PC-3 (cell line): ENCODE measurements at regions not wholly inside any gene's neighbourhood (a gene's known extent, or its start where the extent isn't known, plus 50 kb on each side); places are given as distances from the start of the nearest gene placed in this dataset.

Source experiments
- ATAC-seq: fragments of 200-7000 bp; cut with Tn5 transposase; 2 replicates; pipeline ENCODE4 v1.9.1; 2020; ENCODE audit warnings: mild to moderate bottlenecking, moderate library complexity
- BruUV-seq: library from RNA; stranded (reverse); fragments of 400-500 nt; replicated peaks from 2 replicates; lab custom pipeline; 2021; lab: Mats Ljungman, UMichigan
- CTCF ChIA-PET: fragments of 300-600 bp; sonication (Branson Sonifier 250); formaldehyde crosslinking; loops from one replicate; lab custom pipeline; 2022; ENCODE audit warnings: antibody characterized with exemption; lab: Charles Lee
- POLR2A ChIA-PET: fragments of 300-600 bp; sonication (Branson Sonifier 250); formaldehyde crosslinking; loops from one replicate; lab custom pipeline; 2022; ENCODE audit warnings: antibody characterized with exemption; ENCODE audit not compliant: unreplicated experiment; lab: Charles Lee
- DNase-seq: peaks from one replicate; pipeline ENCODE4 v3.0.0-alpha.2; 2015
- H2AFZ ChIP-seq: fragments of 300-600 bp; sonication (generic); 2 replicates; pipeline ENCODE4 v1.6.0; 2016; ENCODE audit warnings: antibody characterized with exemption, low read length
- H3F3A ChIP-seq: fragments of 300-600 bp; sonication (generic); one replicate; pipeline ENCODE4 v1.6.0; 2017; ENCODE audit warnings: antibody characterized with exemption, low read length, control low read depth, mild to moderate bottlenecking; ENCODE audit not compliant: unreplicated experiment
- H3K27ac ChIP-seq: fragments of 300-600 bp; sonication (generic); 2 replicates; pipeline ENCODE4 v1.5.1; 2016; ENCODE audit warnings: mild to moderate bottlenecking, low read length
- H3K27me3 ChIP-seq: fragments of 300-600 bp; sonication (generic); 2 replicates; pipeline ENCODE4 v1.6.1; 2016; ENCODE audit warnings: low read length, mixed read lengths
- H3K36me3 ChIP-seq: fragments of 300-600 bp; sonication (generic); 2 replicates; pipeline ENCODE4 v1.6.1; 2016; ENCODE audit warnings: low read depth, mixed run types, low read length, mixed read lengths
- H3K4me1 ChIP-seq: fragments of 300-600 bp; sonication (generic); 2 replicates; pipeline ENCODE4 v1.5.1; 2016; ENCODE audit warnings: low read length; ENCODE audit not compliant: insufficient read depth
- H3K4me2 ChIP-seq: fragments of 300-600 bp; sonication (generic); 2 replicates; pipeline ENCODE4 v1.6.0; 2016; ENCODE audit warnings: low read length
- H3K4me3 ChIP-seq: fragments of 300-600 bp; sonication (generic); 2 replicates; pipeline ENCODE4 v1.5.1; 2016; ENCODE audit warnings: mild to moderate bottlenecking, low read length, mixed read lengths
- H3K79me2 ChIP-seq: fragments of 300-600 bp; sonication (generic); 2 replicates; pipeline ENCODE4 v1.6.1; 2017; ENCODE audit warnings: low read length, mixed read lengths
- H3K9ac ChIP-seq: fragments of 300-600 bp; sonication (generic); 2 replicates; pipeline ENCODE4 v1.6.0; 2016; ENCODE audit warnings: mild to moderate bottlenecking, low read length
- H3K9me2 ChIP-seq: fragments of 300-600 bp; sonication (generic); replicated peaks from 2 replicates; pipeline ENCODE4 v1.6.1; 2016; ENCODE audit warnings: mixed run types, low read length, mixed read lengths
- H3K9me3 ChIP-seq: fragments of 300-600 bp; sonication (generic); 2 replicates; pipeline ENCODE4 v1.6.1; 2016; ENCODE audit warnings: low read length, mixed read lengths
- H4K20me1 ChIP-seq: fragments of 300-600 bp; sonication (generic); 2 replicates; pipeline ENCODE4 v1.6.1; 2016; ENCODE audit warnings: low read length, mixed read lengths
- EZH2 ChIP-seq: fragments of 300-600 bp; sonication (generic); IDR thresholded peaks from one replicate; pipeline ENCODE4 v1.6.1; 2017; ENCODE audit warnings: antibody characterized with exemption, mild to moderate bottlenecking, low read length; ENCODE audit not compliant: unreplicated experiment
- EZH2phosphoT487 ChIP-seq: fragments of 300-600 bp; sonication (generic); IDR thresholded peaks from 2 replicates; pipeline ENCODE4 v1.6.1; 2018; ENCODE audit warnings: mild to moderate bottlenecking, antibody characterized with exemption, low read length, borderline replicate concordance
- intact Hi-C: fragments of 100-400 bp; cut with micrococcal nuclease; formaldehyde crosslinking; loops from 2 replicates; pipeline ENCODE4 v1.9.0; 2023
- TF ChIP-seq, protein P1 (sequence below): fragments of 300-600 bp; sonication (generic); conservative IDR thresholded peaks from 2 replicates; pipeline ENCODE4 v1.5.1; 2017; ENCODE audit warnings: antibody characterized with exemption, low read depth, mild to moderate bottlenecking, low read length

DNA sequence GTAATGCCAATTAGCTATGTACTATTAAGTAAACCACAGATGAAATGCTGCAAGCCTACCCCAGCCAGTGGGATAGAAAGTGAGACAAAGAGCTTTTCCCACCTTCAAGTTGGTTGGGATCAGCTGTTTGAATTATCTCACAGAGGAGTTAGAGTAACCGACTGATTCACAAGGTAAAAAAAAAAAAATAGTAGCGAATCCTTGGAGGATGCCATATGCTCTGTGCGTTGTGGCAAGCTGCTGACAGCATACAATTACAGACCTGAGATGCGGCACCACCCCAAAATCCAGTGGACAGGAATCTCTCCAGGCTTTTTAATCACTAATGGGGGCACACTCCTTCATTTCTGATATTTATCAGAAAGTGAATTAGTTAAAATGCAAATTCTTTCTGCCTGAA lies 157.0 kb upstream of the RMST start:
- intact Hi-C loops: no loop called here
- no peaks in the 10 kb centered on the region for H3K4me1 ChIP-seq
- CTCF ChIA-PET: interaction anchor here (0.7 kb wide), 1 partner anchor 693 kb away, joined by 3 read pairs; no protein-coding TSS in a partner anchor

DNA sequence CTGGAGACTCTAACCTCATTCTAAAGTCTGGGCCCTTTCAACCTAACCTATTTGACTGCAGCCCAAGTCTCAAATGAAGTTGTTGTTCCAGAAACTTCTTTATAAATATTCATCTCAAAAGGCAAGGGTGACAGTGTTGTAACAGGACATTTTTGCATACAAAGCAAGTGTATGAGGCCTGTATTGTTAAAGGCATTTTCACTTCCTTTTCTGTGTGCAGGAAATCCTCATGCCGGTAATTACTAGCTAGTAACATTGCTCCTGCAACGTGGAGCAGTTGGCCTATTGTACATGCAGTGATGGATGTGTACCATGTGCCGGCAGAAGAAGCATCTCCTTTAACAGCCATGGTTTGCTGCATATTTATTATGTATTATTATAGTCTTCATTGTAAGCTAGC lies 156.5 kb upstream of the RMST start:
- no peaks in the 10 kb centered on the region for H3K36me3 ChIP-seq
- BruUV-seq: no TSS peak
- POLR2A ChIA-PET: no interaction called here
- H3K4me3 ChIP-seq: no peak overlapping the region
- CTCF ChIA-PET: interaction anchor here (0.7 kb wide), 1 partner anchor 693 kb away, joined by 3 read pairs; no protein-coding TSS in a partner anchor
- H3K9me2 ChIP-seq: no peaks in the 10 kb centered on the region
- H3K4me2 ChIP-seq: no peak overlapping the region
- no peaks in the 10 kb centered on the region for H3K4me1 ChIP-seq
- TF ChIP-seq EZH2: no peak
- TF ChIP-seq, protein P1, sequence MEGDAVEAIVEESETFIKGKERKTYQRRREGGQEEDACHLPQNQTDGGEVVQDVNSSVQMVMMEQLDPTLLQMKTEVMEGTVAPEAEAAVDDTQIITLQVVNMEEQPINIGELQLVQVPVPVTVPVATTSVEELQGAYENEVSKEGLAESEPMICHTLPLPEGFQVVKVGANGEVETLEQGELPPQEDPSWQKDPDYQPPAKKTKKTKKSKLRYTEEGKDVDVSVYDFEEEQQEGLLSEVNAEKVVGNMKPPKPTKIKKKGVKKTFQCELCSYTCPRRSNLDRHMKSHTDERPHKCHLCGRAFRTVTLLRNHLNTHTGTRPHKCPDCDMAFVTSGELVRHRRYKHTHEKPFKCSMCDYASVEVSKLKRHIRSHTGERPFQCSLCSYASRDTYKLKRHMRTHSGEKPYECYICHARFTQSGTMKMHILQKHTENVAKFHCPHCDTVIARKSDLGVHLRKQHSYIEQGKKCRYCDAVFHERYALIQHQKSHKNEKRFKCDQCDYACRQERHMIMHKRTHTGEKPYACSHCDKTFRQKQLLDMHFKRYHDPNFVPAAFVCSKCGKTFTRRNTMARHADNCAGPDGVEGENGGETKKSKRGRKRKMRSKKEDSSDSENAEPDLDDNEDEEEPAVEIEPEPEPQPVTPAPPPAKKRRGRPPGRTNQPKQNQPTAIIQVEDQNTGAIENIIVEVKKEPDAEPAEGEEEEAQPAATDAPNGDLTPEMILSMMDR: no peak
- no peak for TF ChIP-seq EZH2phosphoT487
- no peak overlapping the region for H2AFZ ChIP-seq
- DNase-seq (no peak), ATAC-seq (no peak)
- H3K27me3 ChIP-seq: peaks cover 26% of the 10 kb centered on the region; the same call in 1 of the 2 replicates
- H3K9ac ChIP-seq: no peak overlapping the region
- H3F3A ChIP-seq: no peaks in the 10 kb centered on the region
- H3K27ac ChIP-seq: no peak overlapping the region
- H3K79me2 ChIP-seq: no peaks in the 10 kb centered on the region
- intact Hi-C loops: no loop called here
- H3K9me3 ChIP-seq: no peaks in the 10 kb centered on the region
- no peaks in the 10 kb centered on the region for H4K20me1 ChIP-seq

More for the DNA sequence above, 157.0 kb upstream of the RMST start:
- Histone ChIP-seq H3K4me3 (no peak overlapping the region), H3K9me3 (no peaks in the 10 kb centered on the region), H3K27me3 (peaks cover 26% of the 10 kb centered on the region; the same call in 1 of the 2 replicates), H3K9me2 (no peaks in the 10 kb centered on the region), H3K36me3 (no peaks in the 10 kb centered on the region), H3K79me2 (no peaks in the 10 kb centered on the region), H3F3A (no peaks in the 10 kb centered on the region), H3K9ac (no peak overlapping the region), H4K20me1 (no peaks in the 10 kb centered on the region), H3K27ac (no peak overlapping the region), H2AFZ (no peak overlapping the region), H3K4me2 (no peak overlapping the region)
- no peak for DNase-seq
- TF ChIP-seq EZH2phosphoT487 (no peak), EZH2 (no peak)
- TF ChIP-seq, protein P1: no peak
- ATAC-seq: no peak
- POLR2A ChIA-PET: no interaction called here
- no TSS peak for BruUV-seq

DNA sequence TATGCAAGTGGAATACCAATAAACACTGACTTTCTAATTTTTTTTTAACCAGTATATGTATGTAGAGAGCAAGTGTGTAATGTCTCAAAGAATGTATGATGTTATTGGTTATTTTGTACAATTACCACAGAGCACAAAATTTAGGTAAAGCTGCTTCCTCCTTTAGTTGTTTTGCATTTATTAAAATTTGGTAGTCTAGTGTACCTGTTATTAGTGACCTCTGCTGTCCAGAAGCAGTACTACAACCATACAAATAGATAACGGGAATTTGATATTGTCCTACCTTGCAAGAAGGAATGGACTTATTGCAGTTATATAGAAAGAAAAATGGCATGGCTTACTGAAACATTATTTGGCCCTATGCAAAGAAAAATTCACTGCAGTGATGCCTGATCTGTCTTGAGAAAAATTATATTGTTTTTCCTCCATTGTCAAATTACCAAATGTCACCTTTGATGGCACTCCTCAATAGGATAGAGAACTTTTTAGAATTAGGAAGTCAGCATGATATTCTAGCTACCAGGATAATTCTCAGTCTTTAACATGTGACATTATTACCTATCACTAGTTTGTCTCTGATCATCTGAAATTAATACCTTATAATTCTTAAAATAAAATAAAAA lies 153.9 kb upstream of the RMST start:
- no peaks in the 10 kb centered on the region for H3F3A ChIP-seq
- no peak for ATAC-seq
- no peaks in the 10 kb centered on the region for H4K20me1 ChIP-seq
- no peaks in the 10 kb centered on the region for H3K79me2 ChIP-seq
- no peaks in the 10 kb centered on the region for H3K36me3 ChIP-seq
- no peak overlapping the region for H3K4me3 ChIP-seq
- no peak overlapping the region for H2AFZ ChIP-seq
- H3K9me3 ChIP-seq: no peaks in the 10 kb centered on the region
- no peak overlapping the region for H3K4me2 ChIP-seq
- BruUV-seq: no TSS peak
- no peak for TF ChIP-seq EZH2phosphoT487
- TF ChIP-seq, protein P1: peak; percentile 75
- TF ChIP-seq EZH2: no peak
- no peaks in the 10 kb centered on the region for H3K4me1 ChIP-seq
- no peak overlapping the region for H3K27ac ChIP-seq
- peak; percentile 65 for DNase-seq
- no peaks in the 10 kb centered on the region for H3K9me2 ChIP-seq
- H3K9ac ChIP-seq: no peak overlapping the region
- POLR2A ChIA-PET: no interaction called here
- peaks cover 24% of the 10 kb centered on the region; the same call in 1 of the 2 replicates for H3K27me3 ChIP-seq
- CTCF ChIA-PET: interaction anchor here (0.6 kb wide), 1 partner anchor 661 kb away, joined by 3 read pairs; no protein-coding TSS in a partner anchor
- intact Hi-C loops: loop anchor here (1.0 kb wide), 2 partner anchors 321 to 730 kb away; no protein-coding TSS in a partner anchor
